Mesothelial cell of epicardium (in vitro differentiated cells): ENCODE measurements at regions not wholly inside any gene's neighbourhood (a gene's known extent, or its start where the extent isn't known, plus 50 kb on each side); places are given as distances from the start of the nearest gene placed in this dataset.

Experiments
- DNase-seq, 2 experiments: peaks; one replicate each; pipeline ENCODE4 v3.0.0; 2021; ENCODE audit warnings: low spot score in 2 of 2; ENCODE audit not compliant: unreplicated experiment in 2 of 2
- H3K27ac Mint-ChIP-seq: 2 replicates; pipeline ENCODE4 v1.8.0; 2021; ENCODE audit warnings: mixed read lengths
- H3K27me3 Mint-ChIP-seq: 2 replicates; pipeline ENCODE4 v1.8.0; 2021; ENCODE audit warnings: low read depth, mixed read lengths
- H3K36me3 Mint-ChIP-seq: 2 replicates; pipeline ENCODE4 v1.8.0; 2021; ENCODE audit warnings: mixed read lengths
- H3K4me1 Mint-ChIP-seq: 2 replicates; pipeline ENCODE4 v1.8.0; 2021; ENCODE audit warnings: mixed read lengths
- H3K4me3 Mint-ChIP-seq: 2 replicates; pipeline ENCODE4 v1.8.0; 2021; ENCODE audit warnings: mild to moderate bottlenecking, moderate library complexity, mixed read lengths
- H3K9me3 Mint-ChIP-seq: 2 replicates; pipeline ENCODE4 v1.8.0; 2021; ENCODE audit warnings: mixed read lengths
- TF ChIP-seq, protein P1 (sequence below): fragments of 200-600 bp; sonication (generic); IDR thresholded peaks from one replicate; pipeline ENCODE4 v1.5.0; 2021; ENCODE audit warnings: antibody characterized with exemption; ENCODE audit not compliant: unreplicated experiment

DNA sequence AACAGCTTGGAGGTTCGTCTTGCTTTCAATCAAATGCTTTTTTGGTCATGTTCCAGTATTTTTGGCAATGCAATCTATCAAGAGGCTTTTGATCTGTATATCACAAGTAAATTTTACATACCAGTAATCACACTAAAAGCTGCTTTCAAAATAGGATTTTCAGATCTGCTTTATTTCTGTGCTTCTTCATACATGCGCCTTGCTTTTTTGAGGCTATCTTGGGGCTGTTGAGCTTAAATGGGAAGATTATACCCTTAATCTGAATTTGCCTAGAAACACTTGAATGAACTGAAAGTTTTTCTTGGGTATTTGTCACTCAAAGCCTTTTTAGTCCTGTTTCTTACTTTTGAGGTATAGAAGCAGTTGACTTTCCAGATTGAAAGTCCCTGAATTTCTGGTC is 62.1 kb upstream of the DCBLD2 start:
- Mint-ChIP-seq H3K27me3 (peaks cover 6% of the 10 kb centered on the region), H3K36me3 (no peaks in the 10 kb centered on the region), H3K9me3 (no peaks in the 10 kb centered on the region), H3K4me3 (no peak overlapping the region), H3K27ac (no peak overlapping the region), H3K4me1 (peaks cover 4% of the 10 kb centered on the region)
- no peak for DNase-seq
- TF ChIP-seq, protein P1, sequence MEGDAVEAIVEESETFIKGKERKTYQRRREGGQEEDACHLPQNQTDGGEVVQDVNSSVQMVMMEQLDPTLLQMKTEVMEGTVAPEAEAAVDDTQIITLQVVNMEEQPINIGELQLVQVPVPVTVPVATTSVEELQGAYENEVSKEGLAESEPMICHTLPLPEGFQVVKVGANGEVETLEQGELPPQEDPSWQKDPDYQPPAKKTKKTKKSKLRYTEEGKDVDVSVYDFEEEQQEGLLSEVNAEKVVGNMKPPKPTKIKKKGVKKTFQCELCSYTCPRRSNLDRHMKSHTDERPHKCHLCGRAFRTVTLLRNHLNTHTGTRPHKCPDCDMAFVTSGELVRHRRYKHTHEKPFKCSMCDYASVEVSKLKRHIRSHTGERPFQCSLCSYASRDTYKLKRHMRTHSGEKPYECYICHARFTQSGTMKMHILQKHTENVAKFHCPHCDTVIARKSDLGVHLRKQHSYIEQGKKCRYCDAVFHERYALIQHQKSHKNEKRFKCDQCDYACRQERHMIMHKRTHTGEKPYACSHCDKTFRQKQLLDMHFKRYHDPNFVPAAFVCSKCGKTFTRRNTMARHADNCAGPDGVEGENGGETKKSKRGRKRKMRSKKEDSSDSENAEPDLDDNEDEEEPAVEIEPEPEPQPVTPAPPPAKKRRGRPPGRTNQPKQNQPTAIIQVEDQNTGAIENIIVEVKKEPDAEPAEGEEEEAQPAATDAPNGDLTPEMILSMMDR, result no peak

DNA sequence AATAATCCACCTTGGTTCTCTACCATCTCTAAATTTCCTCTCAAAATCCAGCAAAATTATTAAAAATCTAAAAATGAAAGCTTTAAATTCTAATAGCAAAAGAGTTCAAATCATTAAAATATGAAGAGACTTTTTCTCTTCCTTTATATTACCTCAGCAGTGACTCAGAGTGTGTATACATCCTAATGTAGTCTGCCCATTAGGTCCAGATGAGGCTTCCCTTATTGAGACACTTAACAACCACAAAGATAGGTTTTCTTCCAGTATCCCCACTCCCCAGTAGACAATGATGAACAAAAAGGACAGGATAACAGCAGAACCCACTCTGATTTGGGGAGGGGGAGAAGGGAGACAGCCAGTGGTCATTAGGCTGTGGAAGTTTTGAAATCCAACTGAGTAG is 61.5 kb upstream of the DCBLD2 start:
- Mint-ChIP-seq H3K27me3 (peaks cover 6% of the 10 kb centered on the region), H3K27ac (no peak overlapping the region), H3K4me1 (peaks cover 4% of the 10 kb centered on the region), H3K36me3 (no peaks in the 10 kb centered on the region), H3K9me3 (no peaks in the 10 kb centered on the region), H3K4me3 (no peak overlapping the region)
- no peak for DNase-seq
- TF ChIP-seq, protein P1, result no peak

DNA sequence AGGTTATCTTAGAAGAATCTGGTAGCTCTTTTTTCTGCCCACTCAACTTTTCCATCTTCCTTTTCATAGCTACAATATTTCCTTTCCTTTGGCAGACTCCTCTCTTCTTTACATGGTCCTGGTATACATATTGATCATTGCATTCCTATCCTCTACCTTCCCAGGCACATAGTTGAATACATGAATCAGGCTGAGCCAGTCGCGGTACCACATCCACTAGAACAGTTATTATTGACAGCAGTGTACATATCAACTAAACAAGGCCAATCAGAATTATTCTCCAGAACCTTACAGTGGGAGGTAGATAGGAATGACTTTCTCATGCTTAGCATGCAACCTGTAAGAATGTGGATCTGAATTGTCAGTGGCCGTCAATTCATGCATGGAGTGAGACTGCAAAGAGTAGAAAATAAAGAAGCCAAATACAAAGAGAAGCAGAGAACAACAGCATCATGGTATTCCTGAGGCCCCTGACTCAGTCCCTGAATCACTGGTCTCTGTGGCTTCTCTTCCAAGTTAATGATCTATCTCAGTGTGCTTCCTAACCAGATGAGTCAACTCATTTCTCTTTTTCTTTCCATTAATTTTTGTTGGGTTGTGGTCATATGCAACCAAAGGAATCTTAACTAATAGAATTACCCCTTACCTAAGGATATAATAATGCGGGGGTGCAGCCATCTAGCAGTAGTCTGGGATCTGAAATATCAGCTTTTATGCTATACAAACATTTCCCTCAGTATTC is 60.9 kb upstream of the DCBLD2 start:
- DNase-seq, result no peak
- TF ChIP-seq, protein P1, result no peak
- no peak overlapping the region for H3K4me3 Mint-ChIP-seq
- peaks cover 6% of the 10 kb centered on the region for H3K27me3 Mint-ChIP-seq
- peaks cover 4% of the 10 kb centered on the region for H3K4me1 Mint-ChIP-seq
- H3K36me3 Mint-ChIP-seq, result no peaks in the 10 kb centered on the region
- H3K9me3 Mint-ChIP-seq, result no peaks in the 10 kb centered on the region
- no peak overlapping the region for H3K27ac Mint-ChIP-seq

DNA sequence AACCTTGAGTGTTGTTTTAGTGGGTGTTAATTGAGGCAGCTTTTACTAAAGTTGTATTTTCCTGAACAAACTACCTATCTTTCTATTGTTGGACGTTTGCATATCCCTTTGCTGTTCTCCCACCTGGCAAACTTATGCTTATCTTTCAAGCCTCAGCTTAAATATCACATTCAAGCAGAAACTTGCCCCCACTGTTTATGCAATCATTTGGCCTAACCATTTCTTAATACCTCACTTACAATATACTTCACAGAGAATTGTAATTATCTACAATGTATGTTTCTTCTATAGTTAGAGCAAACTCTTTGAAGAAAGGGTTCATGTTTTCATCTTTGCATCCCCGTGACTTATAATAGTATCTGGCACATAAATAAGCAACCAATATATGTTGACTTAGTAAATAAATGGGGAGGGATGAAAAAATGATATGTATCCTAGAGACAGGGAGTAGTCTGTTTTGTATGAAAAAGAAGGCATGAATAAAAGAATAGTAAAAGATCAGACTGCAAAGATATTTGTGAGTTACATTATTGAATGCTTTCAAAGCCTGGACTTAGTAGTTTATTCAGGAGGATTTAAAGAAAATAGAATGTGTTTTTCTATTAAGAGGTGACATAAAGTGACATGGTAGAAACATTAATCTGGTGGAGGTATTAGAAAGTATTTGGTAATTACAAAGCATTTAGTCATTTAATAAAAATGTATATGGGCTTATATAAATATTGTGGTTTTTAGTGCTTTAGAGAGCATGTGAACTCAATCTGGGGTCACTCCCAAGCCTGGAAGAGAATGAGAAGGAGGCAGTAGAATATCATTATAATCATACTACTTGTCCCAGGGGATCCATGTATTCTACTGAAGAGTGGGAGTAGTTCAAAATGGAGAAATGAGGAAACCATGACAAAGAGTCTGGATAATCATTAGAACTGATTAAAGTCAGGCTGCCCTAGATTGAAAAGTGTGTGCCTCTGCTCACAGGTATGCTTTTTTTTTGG is 60.0 kb upstream of the DCBLD2 start:
- peaks cover 5% of the 10 kb centered on the region for H3K27me3 Mint-ChIP-seq
- peaks cover 4% of the 10 kb centered on the region for H3K4me1 Mint-ChIP-seq
- no peak overlapping the region for H3K27ac Mint-ChIP-seq
- TF ChIP-seq, protein P1, result no peak
- H3K9me3 Mint-ChIP-seq, result no peaks in the 10 kb centered on the region
- no peak overlapping the region for H3K4me3 Mint-ChIP-seq
- no peaks in the 10 kb centered on the region for H3K36me3 Mint-ChIP-seq
- no peak for DNase-seq

DNA sequence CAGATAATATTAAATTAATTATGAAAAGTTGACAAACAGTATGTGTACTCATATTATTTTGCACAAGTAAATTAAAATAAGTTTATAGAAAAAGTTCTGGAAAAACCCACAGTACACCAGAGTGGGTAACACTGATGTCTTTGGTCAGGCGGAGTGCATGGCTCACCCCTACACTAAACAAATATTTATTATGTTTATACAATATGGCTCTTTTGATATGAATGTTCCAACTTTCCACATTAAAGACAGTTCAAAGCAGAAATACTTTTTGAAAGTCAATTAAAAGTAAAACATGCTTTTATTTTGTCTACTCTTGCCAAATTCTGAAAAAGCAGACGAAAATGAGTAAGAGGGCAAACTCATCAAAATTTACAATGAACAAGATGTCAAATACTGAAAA is 56.2 kb upstream of the DCBLD2 start:
- Mint-ChIP-seq H3K36me3 (no peaks in the 10 kb centered on the region), H3K4me3 (no peak overlapping the region), H3K9me3 (no peaks in the 10 kb centered on the region), H3K4me1 (peaks cover 11% of the 10 kb centered on the region), H3K27me3 (no peaks in the 10 kb centered on the region), H3K27ac (no peak overlapping the region)
- DNase-seq, result no peak
- TF ChIP-seq, protein P1, result no peak
